HAP-1 (cell line): ENCODE measurements at regions not wholly inside any gene's neighbourhood (a gene's known extent, or its start where the extent isn't known, plus 50 kb on each side); places are given as distances from the start of the nearest gene placed in this dataset.
"Not testable (repeated sequence)": the region's sequence is repeated elsewhere in the genome, so short reads cannot be mapped to it uniquely, and the experiment has no call there.

Experiments
- DNase-seq, 2 experiments: peaks; one replicate each; pipeline ENCODE4 v3.0.0-alpha.2; 2016 to 2020; ENCODE audit warnings: low spot score in 2 of 2
- H3K27me3 ChIP-seq: fragments of 250-450 bp; sonication (Bioruptor Pico); 2 replicates; pipeline ENCODE4 v1.5.1; 2020; ENCODE audit warnings: low read depth, mild to moderate bottlenecking, moderate library complexity
- H3K36me3 ChIP-seq: fragments of 250-450 bp; sonication (Bioruptor Pico); replicated peaks from 2 replicates; pipeline ENCODE4 v1.5.1; 2020; ENCODE audit warnings: mild to moderate bottlenecking
- H3K4me1 ChIP-seq: fragments of 250-450 bp; sonication (Bioruptor Pico); 2 replicates; pipeline ENCODE4 v1.5.1; 2020; ENCODE audit warnings: mild to moderate bottlenecking
- H3K4me3 ChIP-seq: fragments of 250-450 bp; sonication (Bioruptor Pico); 2 replicates; pipeline ENCODE4 v1.5.1; 2020; ENCODE audit warnings: mild to moderate bottlenecking, moderate library complexity
- H3K9me3 ChIP-seq: fragments of 250-450 bp; sonication (Bioruptor Pico); 2 replicates; pipeline ENCODE4 v1.5.1; 2020; ENCODE audit warnings: mild to moderate bottlenecking, moderate library complexity
- in situ Hi-C: fragments of 300-500 bp; cut with MboI; formaldehyde crosslinking; loops from 3 replicates; pipeline ENCODE4 v1.14.3; 2020; ENCODE audit warnings: low sequenced_read_pairs, inconsistent platforms, mixed read lengths

- H3K36me3 ChIP-seq, result no peaks in the 10 kb centered on the region
- H3K4me3 ChIP-seq, result no peak overlapping the region
- in situ Hi-C loops, result no loop called here
- H3K9me3 ChIP-seq, result no peaks in the 10 kb centered on the region
- no peak for DNase-seq
- H3K4me1 ChIP-seq, result no peaks in the 10 kb centered on the region
- no peaks in the 10 kb centered on the region; the same call in 1 of the 2 replicates for H3K27me3 ChIP-seq
Observed at GRCh38 chr1:163604321-163604720, 282.6 kb downstream of the NUF2 start.

- H3K4me1 ChIP-seq, result no peaks in the 10 kb centered on the region
- H3K4me3 ChIP-seq, result no peak overlapping the region
- no peaks in the 10 kb centered on the region; the same call in 1 of the 2 replicates for H3K27me3 ChIP-seq
- no peaks in the 10 kb centered on the region for H3K36me3 ChIP-seq
- no peak for DNase-seq
- H3K9me3 ChIP-seq, result no peaks in the 10 kb centered on the region
- in situ Hi-C loops, result no loop called here
Observed at GRCh38 chr1:163604896-163605295, 283.1 kb downstream of the NUF2 start.

GRCh38 chr1:163608979-163609378 is 287.2 kb downstream of the NUF2 start:
- H3K4me3 ChIP-seq, result no peak overlapping the region
- H3K9me3 ChIP-seq, result no peaks in the 10 kb centered on the region
- peaks cover 16% of the 10 kb centered on the region for H3K4me1 ChIP-seq
- in situ Hi-C loops, result no loop called here
- no peak for DNase-seq
- no peaks in the 10 kb centered on the region for H3K27me3 ChIP-seq
- H3K36me3 ChIP-seq, result no peaks in the 10 kb centered on the region

GRCh38 chr1:163609858-163610257 is 288.1 kb downstream of the NUF2 start:
- Histone ChIP-seq H3K4me1 (peaks cover 16% of the 10 kb centered on the region), H3K9me3 (no peaks in the 10 kb centered on the region), H3K36me3 (no peaks in the 10 kb centered on the region), H3K4me3 (no peak overlapping the region), H3K27me3 (no peaks in the 10 kb centered on the region)
- DNase-seq, result no peak
- in situ Hi-C loops, result no loop called here

- Histone ChIP-seq H3K4me1 (peaks cover 16% of the 10 kb centered on the region), H3K9me3 (no peaks in the 10 kb centered on the region), H3K4me3 (no peak overlapping the region), H3K27me3 (no peaks in the 10 kb centered on the region), H3K36me3 (no peaks in the 10 kb centered on the region)
- peak in 1 of 2 experiments; percentile 12 for DNase-seq
- in situ Hi-C loops, result no loop called here
Observed at GRCh38 chr1:163610486-163610885, 288.7 kb downstream of the NUF2 start.

- DNase-seq, result no peak
- peaks cover 16% of the 10 kb centered on the region for H3K4me1 ChIP-seq
- in situ Hi-C loops, result no loop called here
Observed at GRCh38 chr1:163614361-163614760, 292.6 kb downstream of the NUF2 start.

GRCh38 chr1:163628034-163628773 is 306.4 kb downstream of the NUF2 start:
- Histone ChIP-seq H3K36me3 (no peaks in the 10 kb centered on the region), H3K4me1 (no peaks in the 10 kb centered on the region), H3K4me3 (no peak overlapping the region), H3K9me3 (no peaks in the 10 kb centered on the region), H3K27me3 (no peaks in the 10 kb centered on the region)
- in situ Hi-C loops, result no loop called here
- no peak for DNase-seq

More at GRCh38 chr1:163614361-163614760, 292.6 kb downstream of the NUF2 start:
- H3K9me3 ChIP-seq, result no peaks in the 10 kb centered on the region
- no peaks in the 10 kb centered on the region for H3K27me3 ChIP-seq
- no peaks in the 10 kb centered on the region for H3K36me3 ChIP-seq
- no peak overlapping the region for H3K4me3 ChIP-seq

- no peaks in the 10 kb centered on the region for H3K36me3 ChIP-seq
- in situ Hi-C loops, result no loop called here
- no peaks in the 10 kb centered on the region for H3K9me3 ChIP-seq
- no peak overlapping the region for H3K4me3 ChIP-seq
- H3K27me3 ChIP-seq, result no peaks in the 10 kb centered on the region
- DNase-seq, result no peak
- H3K4me1 ChIP-seq, result no peaks in the 10 kb centered on the region
Observed at GRCh38 chr1:163632269-163632668, 310.5 kb downstream of the NUF2 start.

GRCh38 chr1:163633366-163633765 is 311.6 kb downstream of the NUF2 start:
- no peak overlapping the region for H3K4me3 ChIP-seq
- no peaks in the 10 kb centered on the region for H3K9me3 ChIP-seq
- H3K27me3 ChIP-seq, result no peaks in the 10 kb centered on the region
- no peak for DNase-seq
- in situ Hi-C loops, result no loop called here
- H3K4me1 ChIP-seq, result no peaks in the 10 kb centered on the region
- no peaks in the 10 kb centered on the region for H3K36me3 ChIP-seq

GRCh38 chr1:163645676-163646075 is 323.9 kb downstream of the NUF2 start:
- in situ Hi-C loops, result not testable (repeated sequence)

GRCh38 chr1:163650624-163651023 is 328.9 kb downstream of the NUF2 start:
- no peaks in the 10 kb centered on the region for H3K4me1 ChIP-seq
- H3K27me3 ChIP-seq, result no peaks in the 10 kb centered on the region
- H3K36me3 ChIP-seq, result no peaks in the 10 kb centered on the region
- no peak overlapping the region for H3K4me3 ChIP-seq
- DNase-seq, result peak in 1 of 2 experiments; percentile 15
- H3K9me3 ChIP-seq, result no peaks in the 10 kb centered on the region
- in situ Hi-C loops, result no loop called here

More at GRCh38 chr1:163645676-163646075, 323.9 kb downstream of the NUF2 start:
- H3K4me3 ChIP-seq, H3K9me3 ChIP-seq, H3K27me3 ChIP-seq, H3K4me1 ChIP-seq, H3K36me3 ChIP-seq, DNase-seq: not testable (repeated sequence)

GRCh38 chr1:163652441-163652840 is 330.7 kb downstream of the NUF2 start:
- H3K4me1 ChIP-seq, result no peaks in the 10 kb centered on the region
- in situ Hi-C loops, result no loop called here
- DNase-seq, result no peak
- H3K4me3 ChIP-seq, result no peak overlapping the region
- H3K36me3 ChIP-seq, result no peaks in the 10 kb centered on the region
- no peaks in the 10 kb centered on the region for H3K9me3 ChIP-seq
- no peaks in the 10 kb centered on the region for H3K27me3 ChIP-seq

GRCh38 chr1:163655565-163655964 is 333.8 kb downstream of the NUF2 start:
- Histone ChIP-seq H3K9me3 (no peaks in the 10 kb centered on the region), H3K36me3 (no peaks in the 10 kb centered on the region), H3K4me3 (no peak overlapping the region), H3K27me3 (no peaks in the 10 kb centered on the region), H3K4me1 (no peaks in the 10 kb centered on the region)
- in situ Hi-C loops, result no loop called here
- no peak for DNase-seq

- Histone ChIP-seq H3K9me3 (no peaks in the 10 kb centered on the region), H3K36me3 (no peaks in the 10 kb centered on the region), H3K27me3 (no peaks in the 10 kb centered on the region), H3K4me1 (no peaks in the 10 kb centered on the region), H3K4me3 (no peak overlapping the region)
- DNase-seq, result no peak
- in situ Hi-C loops, result no loop called here
Observed at GRCh38 chr1:163656095-163656759, 334.5 kb downstream of the NUF2 start.
